GM19328 (cell line): ENCODE measurements at regions not wholly inside any gene's neighbourhood (a gene's known extent, or its start where the extent isn't known, plus 50 kb on each side); places are given as distances from the start of the nearest gene placed in this dataset.

Experiments used
- ATAC-seq: cut with Tn5 transposase; IDR thresholded peaks from one replicate; pipeline ENCODE4 v1.9.1; 2021; ENCODE audit warnings: mild to moderate bottlenecking, moderate library complexity; ENCODE audit not compliant: unreplicated experiment

DNA sequence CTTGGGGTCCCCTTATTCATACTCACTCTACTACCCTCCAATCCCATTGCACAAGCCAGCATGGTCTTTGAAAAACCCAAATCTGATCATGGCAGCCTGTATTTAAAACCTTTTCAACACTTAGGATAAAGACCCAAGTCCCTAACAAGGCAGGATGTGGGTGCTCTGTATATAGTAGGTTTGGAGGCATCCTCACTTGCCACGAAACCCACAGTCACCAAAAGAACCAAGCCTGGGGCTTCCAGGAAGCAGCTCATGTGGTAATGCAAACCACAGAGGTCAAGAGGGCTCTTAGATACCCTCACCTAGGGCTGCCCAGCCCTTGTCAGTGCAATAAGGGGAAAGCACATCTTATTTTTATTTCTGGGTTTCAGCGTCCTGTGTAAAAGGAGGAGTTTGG, 218.6 kb upstream of the ASIC2 start:
- ATAC-seq = no peak

DNA sequence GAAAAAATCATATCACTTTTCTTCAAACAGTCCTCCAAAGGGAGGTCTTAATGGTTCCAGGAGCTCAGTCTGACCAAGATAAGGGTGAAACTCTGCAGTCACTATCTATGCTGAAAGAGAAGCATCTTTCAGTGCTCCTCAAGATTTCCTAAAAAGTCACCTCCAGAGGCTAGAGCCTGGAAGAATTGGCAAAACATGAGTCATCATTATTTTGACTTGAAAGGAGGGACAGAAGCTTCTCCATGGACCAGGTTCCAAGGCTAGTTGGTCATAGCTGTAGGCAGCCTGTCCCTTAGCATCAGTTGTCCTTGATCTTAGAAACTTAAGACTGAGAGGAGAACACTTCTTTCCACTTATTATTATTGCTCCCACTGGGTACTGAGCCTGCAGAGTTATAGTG, 219.0 kb upstream of the ASIC2 start:
- ATAC-seq = no peak

GRCh38 chr17:33513769-33514168, 220.7 kb upstream of the ASIC2 start:
- no peak for ATAC-seq

DNA sequence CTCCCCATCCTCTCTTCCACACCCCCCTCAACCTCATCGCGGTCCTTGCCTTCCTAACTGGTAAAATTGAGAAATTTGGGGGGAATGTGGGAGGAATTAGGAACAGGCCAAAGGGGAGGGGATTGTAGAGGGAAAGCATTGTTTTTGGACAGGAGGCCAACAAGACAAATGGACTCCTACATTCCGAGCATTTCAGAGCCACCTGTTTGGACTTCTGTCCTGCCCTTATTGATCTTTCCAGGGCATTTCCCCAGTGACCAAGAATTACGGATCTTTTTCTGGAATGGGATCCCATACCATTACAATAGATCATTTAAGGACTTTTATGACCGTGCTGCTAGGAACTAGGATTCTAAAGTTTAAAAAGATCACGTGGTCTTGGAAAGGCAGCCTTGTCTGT, 221.3 kb upstream of the ASIC2 start:
- ATAC-seq = no peak

- no peak for ATAC-seq
These were observed 222.9 kb upstream of the ASIC2 start for GRCh38 chr17:33515974-33516373.

- no peak for ATAC-seq
These were observed 223.6 kb upstream of the ASIC2 start for GRCh38 chr17:33516645-33517044.

DNA sequence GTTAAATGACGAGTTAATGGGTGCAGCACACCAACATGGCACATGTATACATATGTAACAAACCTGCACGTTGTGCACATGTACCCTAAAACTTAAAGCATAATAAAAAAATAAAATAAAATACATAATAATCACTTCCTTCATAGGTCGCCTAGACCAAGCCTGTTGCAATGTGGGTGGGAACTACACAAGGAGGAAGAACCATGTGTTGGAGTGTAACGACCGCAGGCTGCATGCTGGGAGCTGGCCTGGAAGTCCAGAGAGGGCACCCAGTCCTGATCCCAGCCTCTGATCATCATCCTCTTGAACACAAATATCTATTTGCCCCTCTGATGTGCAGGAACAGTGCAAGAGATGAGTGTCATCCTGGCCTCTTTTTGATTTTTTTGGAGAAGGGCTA, 224.7 kb upstream of the ASIC2 start:
- ATAC-seq = no peak

DNA sequence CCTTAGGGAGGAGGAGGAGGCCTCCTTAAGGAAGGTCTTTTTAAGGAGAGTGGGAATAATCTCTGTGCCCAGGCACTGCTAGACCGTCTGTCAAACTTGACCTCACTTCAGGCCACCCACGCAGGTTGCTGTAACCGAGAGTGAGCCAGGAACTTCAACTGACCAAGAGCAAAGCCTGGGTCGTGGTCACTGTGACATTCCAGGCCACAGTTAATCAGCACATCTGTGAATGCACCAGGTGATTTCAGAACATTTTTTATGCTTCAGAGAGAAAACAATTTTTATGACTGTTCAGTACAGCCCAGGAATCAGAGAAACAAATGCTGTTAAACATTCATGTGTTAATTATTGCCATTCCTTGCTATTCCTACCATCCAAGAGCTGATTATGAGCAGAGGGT, 226.6 kb upstream of the ASIC2 start:
- no peak for ATAC-seq

GRCh38 chr17:33520426-33521330, 227.6 kb upstream of the ASIC2 start:
- no peak for ATAC-seq

DNA sequence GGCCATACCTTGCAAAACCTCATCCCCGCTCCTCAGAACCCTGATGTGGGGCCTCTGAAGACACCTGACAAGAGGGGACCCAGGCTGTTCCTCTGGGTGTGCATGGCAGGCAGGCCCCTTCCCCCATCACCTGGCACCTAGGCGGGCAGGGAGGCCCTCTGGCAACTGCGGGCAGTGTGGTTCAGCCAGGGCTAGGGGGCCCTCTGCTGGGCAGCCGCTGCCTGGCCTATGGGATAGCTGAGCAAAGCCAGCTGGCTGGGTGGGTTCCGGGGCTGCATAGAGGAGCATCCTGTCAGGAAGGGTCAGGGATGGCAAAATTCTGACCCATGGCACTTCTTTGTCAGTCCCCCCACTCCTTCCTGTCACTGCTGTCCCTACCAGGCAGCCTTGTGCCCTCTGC, 228.7 kb upstream of the ASIC2 start:
- no peak for ATAC-seq

GRCh38 chr17:33522623-33523022, 229.5 kb upstream of the ASIC2 start:
- no peak for ATAC-seq

- ATAC-seq = no peak
These were observed 230.5 kb upstream of the ASIC2 start for GRCh38 chr17:33523577-33523981.

DNA sequence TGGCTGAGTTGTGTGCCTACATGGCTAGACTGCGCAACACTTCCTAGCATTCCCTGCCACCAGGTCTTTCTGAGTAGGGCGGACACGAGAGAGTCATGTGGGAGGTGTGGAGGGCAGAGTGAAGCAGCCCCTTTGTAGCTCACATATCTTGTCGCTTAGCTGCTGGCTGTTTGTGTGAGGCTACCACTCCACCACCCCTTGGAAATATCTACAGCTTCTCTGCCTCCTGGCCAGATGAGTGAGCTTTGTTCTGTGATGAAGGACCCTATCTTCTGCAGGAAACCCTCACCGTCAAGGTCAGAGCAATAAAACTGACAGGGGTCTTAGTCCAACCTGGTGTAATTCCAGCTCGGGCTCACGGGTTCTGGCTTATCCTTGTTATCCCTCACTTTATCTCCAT, 232.1 kb upstream of the ASIC2 start:
- no peak for ATAC-seq

DNA sequence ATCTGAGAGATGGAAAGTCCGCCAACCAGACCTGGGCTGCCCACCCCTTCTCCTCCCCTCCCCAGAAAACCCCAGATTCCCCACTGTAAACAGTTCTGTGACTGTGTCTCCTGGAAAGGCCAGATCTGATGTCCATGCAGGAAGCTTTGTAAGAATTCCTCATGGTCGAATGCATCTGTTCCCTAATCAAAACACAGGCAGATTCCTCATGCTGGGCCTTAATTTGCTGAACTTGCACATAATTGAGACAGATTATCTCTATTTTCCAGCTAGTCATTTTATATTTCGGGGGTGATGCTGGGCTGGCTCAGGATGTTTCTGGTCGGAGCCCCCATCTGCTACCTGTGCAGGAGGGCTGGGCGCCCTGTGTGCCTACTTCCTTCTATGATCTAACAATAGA, 233.6 kb upstream of the ASIC2 start:
- no peak for ATAC-seq

DNA sequence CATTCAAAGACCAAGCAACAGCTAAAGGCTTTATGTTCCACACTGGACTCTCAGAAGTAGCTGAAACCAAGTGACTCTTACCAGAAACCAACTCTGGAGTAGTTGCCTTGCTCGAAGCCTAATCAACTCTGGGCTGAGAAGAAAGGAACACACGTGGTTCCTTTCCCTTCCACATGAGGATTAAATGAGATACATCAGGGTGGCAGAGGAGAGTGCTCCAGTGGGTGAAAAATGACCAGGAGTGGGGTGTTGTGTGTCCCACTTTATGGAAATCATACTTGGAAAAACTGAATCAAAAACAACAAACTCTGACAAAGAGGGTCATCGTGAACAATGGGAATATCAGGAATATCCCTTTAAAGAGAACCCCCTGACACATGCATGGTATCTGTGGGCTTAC, 234.2 kb upstream of the ASIC2 start:
- no peak for ATAC-seq

DNA sequence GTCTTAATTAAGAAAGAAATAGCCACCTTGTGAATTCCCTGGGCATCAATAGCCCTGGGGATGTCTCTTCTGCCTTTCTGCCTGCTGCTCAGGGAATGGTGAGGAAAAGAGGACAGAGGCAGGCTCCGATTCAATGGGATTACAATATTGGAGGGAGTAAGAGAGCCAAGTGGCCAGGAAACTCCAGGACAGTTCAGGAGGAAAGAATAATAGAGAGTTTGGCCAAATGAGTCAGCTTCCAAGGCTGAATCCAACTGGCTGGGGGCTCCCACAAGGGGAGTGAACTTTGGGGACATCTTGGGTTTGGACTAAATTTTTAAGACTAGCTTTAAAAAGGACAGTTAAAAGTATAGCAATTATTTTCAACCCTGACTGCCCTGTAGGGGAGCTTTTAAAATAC, 235.8 kb upstream of the ASIC2 start:
- no peak for ATAC-seq

DNA sequence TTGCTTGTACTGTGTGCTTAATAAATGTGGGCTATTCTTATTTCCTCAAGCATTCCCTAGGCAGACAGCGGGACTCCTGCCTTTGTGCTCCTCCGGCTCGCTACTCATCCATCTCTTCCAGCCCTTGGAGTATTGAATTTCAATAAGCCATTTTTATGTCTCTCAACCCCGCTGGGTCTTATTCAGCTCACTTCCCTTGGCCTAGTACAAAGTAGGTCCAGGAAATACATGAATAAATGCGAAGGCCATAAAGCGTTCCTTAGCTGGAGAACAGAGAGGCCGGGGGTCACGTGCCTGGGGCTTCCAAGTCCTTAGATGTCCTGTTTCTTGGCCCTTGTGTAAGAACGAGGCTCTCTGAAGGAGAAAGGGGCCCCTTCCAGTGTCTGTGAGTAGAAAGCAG, 236.7 kb upstream of the ASIC2 start:
- ATAC-seq = no peak

GRCh38 chr17:33531311-33531710, 238.2 kb upstream of the ASIC2 start:
- no peak for ATAC-seq

DNA sequence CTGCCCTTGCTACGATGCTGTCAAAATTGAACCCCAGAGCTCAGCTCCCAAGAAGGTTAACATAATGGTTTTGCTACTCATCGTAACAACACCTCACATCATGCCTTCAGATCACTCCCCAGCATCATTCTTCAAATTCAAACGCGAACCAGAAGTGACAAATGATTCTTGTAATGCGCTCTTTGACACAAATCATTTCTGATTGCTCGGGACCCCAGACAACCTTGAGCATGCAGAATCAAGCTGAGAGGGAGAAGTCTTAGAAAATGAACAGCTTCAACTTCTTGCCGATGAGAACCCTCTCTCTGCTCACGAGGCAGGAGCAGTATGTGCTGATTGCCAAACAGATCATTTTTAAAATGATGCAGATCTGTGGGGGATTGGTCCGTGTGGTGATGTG, 241.0 kb upstream of the ASIC2 start:
- ATAC-seq = no peak

- ATAC-seq = no peak
These were observed 252.0 kb upstream of the ASIC2 start for GRCh38 chr17:33545124-33545523.

- no peak for ATAC-seq
These were observed 257.2 kb upstream of the ASIC2 start for GRCh38 chr17:33550261-33550660.

DNA sequence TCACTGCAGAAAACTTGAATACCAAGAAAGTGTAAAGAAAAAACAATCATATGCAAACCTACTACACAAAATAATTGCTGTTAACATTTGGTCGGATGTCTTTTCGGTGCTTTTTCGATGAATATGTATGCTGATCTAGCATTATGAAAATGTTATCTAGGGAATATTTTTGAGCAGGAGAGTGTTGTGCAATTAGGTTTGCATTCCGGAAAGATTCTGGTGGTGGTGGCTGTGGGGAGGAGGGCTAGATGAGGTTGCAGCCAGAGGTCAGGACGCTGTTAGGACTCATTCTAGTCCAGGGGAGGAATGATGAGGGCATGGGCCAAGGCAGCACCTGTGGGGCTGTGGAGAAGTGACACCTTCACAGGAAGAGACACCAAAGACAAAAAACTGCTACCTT, 258.0 kb upstream of the ASIC2 start:
- no peak for ATAC-seq

DNA sequence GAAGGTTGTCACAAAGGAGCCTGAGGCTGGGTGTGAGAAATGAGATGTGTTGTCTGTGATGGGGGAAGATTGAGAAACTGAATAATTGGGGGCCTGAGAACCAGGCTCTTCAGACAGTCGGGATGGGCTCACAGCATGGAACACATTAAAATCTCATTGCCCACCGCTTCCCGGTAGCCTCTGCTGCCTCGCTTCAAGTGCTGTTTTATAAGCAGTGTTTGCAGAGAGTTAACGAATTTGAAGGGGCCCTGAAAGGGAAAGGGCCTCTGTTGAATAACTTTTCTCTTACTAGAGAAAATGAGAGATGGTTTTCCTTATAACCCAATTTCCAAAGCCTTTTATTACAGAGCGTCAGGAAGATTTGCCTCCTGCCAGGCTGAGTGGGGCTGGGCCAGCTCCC, 258.8 kb upstream of the ASIC2 start:
- no peak for ATAC-seq
